ENCODE measurements at regions not wholly inside any gene's neighbourhood (a gene's known extent, or its start where the extent isn't known, plus 50 kb on each side); places are given as distances from the start of the nearest gene placed in this dataset.

DNA sequence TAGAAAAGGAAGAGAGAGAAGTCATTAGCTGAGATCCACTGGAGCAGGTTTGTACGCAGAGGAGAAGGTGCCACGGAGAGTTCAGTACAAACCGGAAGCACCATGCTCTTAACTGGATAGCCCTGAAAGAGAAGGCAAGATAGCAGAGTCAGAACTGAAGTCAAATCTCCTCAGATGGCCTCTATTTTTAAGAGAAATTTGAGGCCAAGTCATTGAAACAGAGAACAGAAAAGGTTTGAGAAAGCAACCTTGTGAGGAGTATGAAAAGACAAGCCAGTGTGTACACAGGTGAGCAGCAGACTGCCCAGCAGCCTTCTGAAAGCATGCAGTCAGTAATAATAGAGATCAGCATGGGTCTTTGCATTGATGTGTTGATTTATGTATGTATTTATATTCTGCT, 66.1 kb upstream of the SPRED1 start:
- DNase-seq = no peak

DNA sequence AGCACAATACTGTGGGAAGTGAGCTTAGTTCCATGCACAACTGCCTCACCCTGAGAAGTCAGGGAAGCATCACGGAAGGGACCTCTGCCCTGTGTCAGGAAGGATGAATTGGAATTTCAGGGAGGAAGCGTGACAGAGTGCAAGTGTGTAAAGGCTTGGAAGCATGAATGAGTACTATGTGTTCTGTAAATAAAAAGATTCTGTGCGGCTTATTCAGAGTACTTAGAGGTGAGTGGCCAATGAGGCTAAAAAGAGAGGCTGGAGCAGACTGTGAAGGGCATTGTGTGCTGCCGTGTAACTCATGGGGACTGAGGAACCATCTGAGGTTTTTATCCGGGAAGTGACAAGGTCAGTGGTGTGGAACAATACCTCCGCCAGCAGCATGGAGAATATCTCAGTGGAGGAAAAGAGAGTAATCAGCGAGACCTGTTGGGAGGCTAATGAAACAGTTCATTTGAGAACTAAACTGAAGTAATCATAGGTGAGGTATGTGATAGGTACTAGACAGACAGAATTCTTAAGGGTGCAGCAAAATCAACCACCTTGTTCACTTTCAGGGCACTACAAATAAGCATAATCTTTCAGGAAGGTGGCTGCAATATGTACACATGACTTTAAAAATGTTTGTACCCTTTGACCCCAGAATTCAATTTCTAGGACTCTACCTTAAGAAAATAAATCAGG, 64.9 kb upstream of the SPRED1 start:
- no peak for DNase-seq

DNA sequence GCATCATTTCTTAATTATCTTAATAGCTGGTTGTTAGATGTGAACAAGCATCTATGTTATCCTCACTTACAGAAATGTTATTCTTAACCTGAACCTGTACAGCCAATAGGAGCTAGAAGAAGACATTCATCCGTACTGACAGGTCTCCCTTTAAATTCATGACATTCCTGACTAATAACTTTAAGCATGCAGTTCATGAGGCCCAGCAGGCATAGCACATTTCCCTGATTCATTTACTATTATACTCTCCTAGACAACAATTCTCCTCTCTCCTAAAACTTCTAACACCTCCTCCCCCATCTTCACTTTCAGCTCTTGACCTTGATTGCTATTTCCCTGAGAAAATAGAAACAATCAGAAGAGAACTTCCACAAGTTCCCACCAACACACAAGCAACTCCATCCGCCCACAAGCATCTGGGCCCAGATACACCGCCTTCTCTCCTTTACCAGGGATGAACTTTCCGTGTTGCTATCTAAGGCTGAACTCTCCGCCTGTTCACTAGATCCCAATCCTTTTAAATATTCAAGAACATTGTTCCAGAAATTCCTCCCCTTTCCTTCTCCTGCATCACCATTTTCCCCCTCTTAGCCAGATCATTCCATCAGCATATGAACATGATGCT, 62.9 kb upstream of the SPRED1 start:
- peak; percentile 49 for DNase-seq

DNA sequence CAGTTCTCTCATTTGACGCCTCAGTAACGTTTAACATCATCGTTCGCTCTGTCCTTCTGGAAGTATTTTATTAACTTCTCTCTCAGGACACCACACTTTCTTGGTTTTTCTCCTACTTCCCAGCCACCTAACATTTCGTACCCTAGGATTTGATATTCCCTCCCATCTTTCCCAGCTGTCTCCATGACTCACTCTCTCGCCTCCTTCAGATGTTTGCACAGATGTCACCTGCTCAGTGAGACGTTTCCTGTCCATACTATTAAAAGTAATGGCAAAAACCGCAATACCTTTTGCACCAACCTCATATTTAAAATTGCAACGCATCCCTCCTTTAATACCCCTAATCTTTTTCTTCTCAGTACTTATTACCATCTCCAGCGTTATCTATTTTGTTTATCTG, 62.1 kb upstream of the SPRED1 start:
- DNase-seq = no peak

DNA sequence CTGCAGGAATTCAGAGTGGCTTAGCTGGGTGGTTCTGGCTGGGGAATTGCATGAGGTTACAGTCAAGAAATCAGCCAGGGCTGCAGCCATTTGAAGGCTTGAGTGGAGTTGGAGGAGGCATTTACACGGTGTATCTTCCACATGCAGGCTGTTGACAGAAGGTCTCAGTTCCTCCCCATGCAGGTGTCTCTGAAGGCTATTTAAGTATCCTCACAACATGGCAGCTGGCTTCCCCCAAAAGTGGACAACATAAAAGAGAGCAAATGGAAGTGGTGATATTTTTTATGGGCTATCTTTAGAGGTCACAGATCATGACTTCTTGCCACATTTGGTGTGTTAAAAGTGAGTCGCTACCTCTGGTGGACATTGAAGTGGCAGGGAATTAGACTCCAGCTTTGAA, 60.1 kb upstream of the SPRED1 start:
- no peak for DNase-seq

DNA sequence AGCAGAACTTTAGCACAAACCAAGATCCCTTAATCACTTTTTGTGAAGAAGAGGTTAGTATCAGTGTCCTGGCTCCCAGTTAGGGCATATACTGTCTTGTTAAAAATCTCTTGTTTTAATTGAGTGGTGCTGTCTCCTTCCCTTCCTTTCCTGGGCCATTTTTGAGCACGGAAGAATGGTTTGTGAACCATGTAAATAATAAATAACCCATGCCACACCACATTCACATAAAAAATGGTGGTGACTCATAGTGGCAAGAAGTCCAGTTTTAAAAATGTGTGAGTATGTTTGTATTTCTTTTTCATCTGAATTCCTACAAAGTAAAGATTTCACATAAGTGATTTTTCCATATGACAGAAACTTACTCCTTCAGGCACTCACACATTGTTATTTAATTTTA, 59.1 kb upstream of the SPRED1 start:
- peak; percentile 27 for DNase-seq

DNA sequence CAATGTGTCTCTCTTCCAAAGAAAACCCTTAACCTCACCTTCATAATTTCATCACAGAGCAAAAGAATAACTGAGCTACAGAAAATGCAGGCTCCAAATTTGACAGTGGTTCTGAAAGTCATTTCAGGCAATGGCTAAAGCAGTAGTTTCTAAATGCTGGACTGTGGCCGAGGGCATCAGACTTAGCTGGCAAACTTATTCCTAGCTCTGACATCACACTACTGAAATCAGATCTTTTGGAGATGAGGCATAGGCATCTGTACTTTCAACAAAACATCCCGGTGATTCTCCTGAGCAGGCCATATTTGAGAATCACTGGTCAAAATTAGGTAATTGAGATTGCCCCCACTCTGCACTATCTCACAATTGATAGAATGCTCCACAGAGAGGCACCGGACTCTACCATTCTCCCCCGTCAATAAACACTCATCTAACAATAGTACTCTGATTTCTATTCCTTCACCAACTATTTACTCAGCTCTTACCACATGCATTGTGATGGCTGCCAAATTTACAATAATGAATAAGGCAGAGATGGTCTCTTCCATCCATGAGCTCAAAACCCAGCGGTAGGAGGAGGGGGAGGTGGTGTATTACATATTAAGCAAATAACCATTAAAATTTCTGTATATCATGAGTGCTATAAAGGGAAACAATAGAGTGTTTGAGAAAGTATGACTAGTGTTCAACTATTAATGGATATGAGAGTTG, 57.3 kb upstream of the SPRED1 start:
- no peak for DNase-seq

DNA sequence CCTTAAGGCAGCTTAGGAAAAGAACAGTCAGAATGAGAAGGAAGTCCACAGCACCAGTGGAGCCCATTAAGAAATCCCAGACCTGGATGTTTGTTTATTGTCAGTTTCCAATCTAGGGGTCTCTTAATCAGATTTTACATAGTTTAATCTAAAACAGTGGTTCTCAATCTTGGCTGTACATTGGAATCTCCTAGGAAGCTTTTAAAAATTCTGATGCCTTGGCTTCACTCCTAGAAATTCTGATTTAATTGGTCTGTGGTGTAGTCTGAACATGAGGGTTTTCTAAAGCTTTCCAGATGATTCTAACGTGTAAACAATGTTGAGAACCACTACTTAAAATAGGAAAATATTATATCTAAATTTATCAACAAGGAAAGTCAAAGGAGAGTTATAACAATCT, 56.6 kb upstream of the SPRED1 start:
- peak; percentile 43 for DNase-seq

DNA sequence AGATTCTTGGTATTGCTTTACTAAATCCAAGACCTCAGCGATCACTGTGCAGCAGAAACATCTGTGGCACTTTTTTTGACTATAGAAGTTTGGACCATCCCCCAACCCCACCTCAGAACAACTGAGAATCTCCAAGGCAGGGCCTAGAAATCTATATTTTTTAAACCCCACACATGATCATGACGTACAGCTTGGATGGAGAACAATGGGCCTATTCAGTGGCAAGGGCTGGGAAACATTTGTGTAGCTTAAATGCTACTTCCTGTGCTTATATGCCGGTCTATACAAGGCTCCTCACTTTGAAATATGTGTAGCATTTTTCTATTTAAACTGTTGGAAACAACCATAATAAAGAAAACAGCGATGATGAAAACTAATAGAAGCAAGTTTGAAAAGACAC, 55.1 kb upstream of the SPRED1 start:
- no peak for DNase-seq

DNA sequence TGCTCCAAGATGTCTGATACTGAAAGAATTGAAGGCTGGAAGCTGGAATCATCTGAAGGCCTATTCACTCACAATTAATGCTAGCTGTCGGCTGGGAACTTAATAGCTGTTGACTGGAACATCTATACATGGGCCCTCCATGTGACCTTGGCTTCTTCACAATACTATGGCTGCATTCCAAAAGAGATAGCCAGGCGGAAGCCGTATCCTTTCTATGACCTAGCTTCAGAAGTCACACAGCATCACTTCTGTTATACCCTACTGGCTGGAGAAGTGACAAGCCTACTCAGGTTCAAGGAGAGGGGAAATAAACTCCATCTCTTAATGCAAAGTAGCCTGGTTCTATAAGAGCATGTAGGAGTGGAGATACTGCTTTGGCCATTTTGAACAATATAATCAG, 50.9 kb upstream of the SPRED1 start:
- DNase-seq = no peak

DNA sequence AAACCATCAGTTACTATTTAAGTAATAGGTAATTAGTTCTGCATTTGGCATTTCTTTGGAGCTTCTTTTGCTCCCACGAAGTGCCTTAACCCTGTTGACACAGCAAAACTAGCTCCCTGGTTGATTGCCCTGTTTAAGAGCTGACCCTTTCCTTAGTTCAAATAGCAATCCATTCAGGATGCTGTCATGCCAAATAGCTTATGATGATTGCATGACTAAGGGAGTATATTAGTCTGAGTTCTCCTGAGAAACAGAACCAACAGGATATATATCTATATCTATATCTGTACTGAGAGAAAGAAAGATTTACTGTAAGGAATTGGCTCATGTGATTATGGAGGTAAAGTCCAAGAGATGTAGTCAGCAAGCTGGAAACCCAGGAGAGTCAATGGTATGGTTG, 50.3 kb upstream of the SPRED1 start:
- peak; percentile 15 for DNase-seq
